ENCODE measurements at regions not wholly inside any gene's neighbourhood (a gene's known extent, or its start where the extent isn't known, plus 50 kb on each side); places are given as distances from the start of the nearest gene placed in this dataset.

GRCh38 chrX:99717716-99718115 lies 692.4 kb downstream of the PCDH19 start:
- peaks cover 10% of the 10 kb centered on the region for H3K9me3 Mint-ChIP-seq
- no peak overlapping the region for H3K4me3 Mint-ChIP-seq
- H3K27ac Mint-ChIP-seq = no peak overlapping the region
- H3K36me3 Mint-ChIP-seq = no peaks in the 10 kb centered on the region
- H3K4me1 Mint-ChIP-seq = no peaks in the 10 kb centered on the region
- H3K27me3 Mint-ChIP-seq (ENCODE audit: low read depth) = no peaks in the 10 kb centered on the region
- no peak for DNase-seq (ENCODE audit: low spot score in 2 of 2, unreplicated experiment in 2 of 2)
- TF ChIP-seq, protein P1, sequence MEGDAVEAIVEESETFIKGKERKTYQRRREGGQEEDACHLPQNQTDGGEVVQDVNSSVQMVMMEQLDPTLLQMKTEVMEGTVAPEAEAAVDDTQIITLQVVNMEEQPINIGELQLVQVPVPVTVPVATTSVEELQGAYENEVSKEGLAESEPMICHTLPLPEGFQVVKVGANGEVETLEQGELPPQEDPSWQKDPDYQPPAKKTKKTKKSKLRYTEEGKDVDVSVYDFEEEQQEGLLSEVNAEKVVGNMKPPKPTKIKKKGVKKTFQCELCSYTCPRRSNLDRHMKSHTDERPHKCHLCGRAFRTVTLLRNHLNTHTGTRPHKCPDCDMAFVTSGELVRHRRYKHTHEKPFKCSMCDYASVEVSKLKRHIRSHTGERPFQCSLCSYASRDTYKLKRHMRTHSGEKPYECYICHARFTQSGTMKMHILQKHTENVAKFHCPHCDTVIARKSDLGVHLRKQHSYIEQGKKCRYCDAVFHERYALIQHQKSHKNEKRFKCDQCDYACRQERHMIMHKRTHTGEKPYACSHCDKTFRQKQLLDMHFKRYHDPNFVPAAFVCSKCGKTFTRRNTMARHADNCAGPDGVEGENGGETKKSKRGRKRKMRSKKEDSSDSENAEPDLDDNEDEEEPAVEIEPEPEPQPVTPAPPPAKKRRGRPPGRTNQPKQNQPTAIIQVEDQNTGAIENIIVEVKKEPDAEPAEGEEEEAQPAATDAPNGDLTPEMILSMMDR (IDR thresholded peaks at IDR 0.05; ENCODE audit: unreplicated experiment) = no peak

DNA sequence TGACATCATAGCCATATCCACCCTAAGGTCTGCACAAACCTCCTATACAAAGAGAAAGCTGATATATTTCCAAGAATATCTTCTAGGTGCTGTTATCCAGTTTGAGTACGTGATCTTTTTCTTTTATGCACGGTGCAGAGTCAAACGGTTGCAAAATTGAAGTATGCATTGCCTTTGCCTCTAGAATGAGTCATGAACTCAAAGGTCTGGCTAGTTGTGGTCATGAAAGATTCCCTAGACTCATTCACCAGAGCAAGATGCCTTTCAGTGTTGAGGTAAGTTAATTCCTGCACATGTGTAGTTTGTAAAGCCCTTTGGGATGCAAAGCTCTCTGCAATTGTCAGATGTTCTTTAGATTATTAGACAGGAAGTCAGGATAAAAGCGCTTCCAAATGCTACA lies 704.4 kb downstream of the PCDH19 start:
- no peak overlapping the region for H3K27ac Mint-ChIP-seq
- no peak overlapping the region for H3K4me3 Mint-ChIP-seq
- peaks cover 4% of the 10 kb centered on the region for H3K9me3 Mint-ChIP-seq
- TF ChIP-seq, protein P1 (IDR thresholded peaks at IDR 0.05; ENCODE audit: unreplicated experiment) = no peak
- DNase-seq (ENCODE audit: low spot score in 2 of 2, unreplicated experiment in 2 of 2) = no peak
- no peaks in the 10 kb centered on the region for H3K36me3 Mint-ChIP-seq
- H3K4me1 Mint-ChIP-seq = peaks cover 8% of the 10 kb centered on the region
- H3K27me3 Mint-ChIP-seq (ENCODE audit: low read depth) = no peaks in the 10 kb centered on the region

- TF ChIP-seq, protein P1 (IDR thresholded peaks at IDR 0.05; ENCODE audit: unreplicated experiment) = no peak
- DNase-seq (ENCODE audit: low spot score in 2 of 2, unreplicated experiment in 2 of 2) = no peak
- Mint-ChIP-seq H3K9me3 (no peaks in the 10 kb centered on the region), H3K27ac (no peak overlapping the region), H3K36me3 (no peaks in the 10 kb centered on the region), H3K4me1 (peaks cover 8% of the 10 kb centered on the region), H3K27me3 (ENCODE audit: low read depth) (peaks cover 3% of the 10 kb centered on the region), H3K4me3 (no peak overlapping the region)
Observed at GRCh38 chrX:99703473-99703872, 706.6 kb downstream of the PCDH19 start.

GRCh38 chrX:99698451-99698850 lies 711.6 kb downstream of the PCDH19 start:
- H3K27me3 Mint-ChIP-seq (ENCODE audit: low read depth) = peaks cover 4% of the 10 kb centered on the region

DNA sequence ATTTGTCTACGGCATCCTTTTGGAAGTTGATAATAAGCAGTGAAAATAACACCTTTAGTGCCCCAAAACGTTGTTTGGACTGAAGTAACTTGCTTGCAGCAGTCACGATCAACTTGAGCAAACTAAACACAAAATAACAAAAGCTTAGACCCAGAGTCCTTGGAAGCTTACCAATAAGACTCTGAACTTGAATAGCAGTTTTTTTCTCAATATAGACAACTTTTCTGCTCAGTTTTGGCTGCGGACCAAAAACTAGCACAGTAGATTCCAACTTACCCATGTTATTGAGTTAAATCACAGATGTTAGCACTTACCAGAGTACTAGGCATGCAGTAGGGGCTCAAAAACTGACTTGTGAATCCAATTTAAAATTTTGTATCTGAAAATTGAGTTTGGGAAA lies 746.9 kb downstream of the PCDH19 start:
- no peak overlapping the region for H3K27ac Mint-ChIP-seq

More at GRCh38 chrX:99698451-99698850, 711.6 kb downstream of the PCDH19 start:
- Mint-ChIP-seq H3K36me3 (no peaks in the 10 kb centered on the region), H3K4me3 (no peak overlapping the region), H3K9me3 (no peaks in the 10 kb centered on the region), H3K27ac (no peak overlapping the region), H3K4me1 (peaks cover 2% of the 10 kb centered on the region)
- TF ChIP-seq, protein P1 (IDR thresholded peaks at IDR 0.05; ENCODE audit: unreplicated experiment) = no peak
- DNase-seq (ENCODE audit: low spot score in 2 of 2, unreplicated experiment in 2 of 2) = no peak

More for the DNA sequence above, 746.9 kb downstream of the PCDH19 start:
- Mint-ChIP-seq H3K36me3 (no peaks in the 10 kb centered on the region), H3K4me3 (no peak overlapping the region), H3K4me1 (no peaks in the 10 kb centered on the region), H3K27me3 (ENCODE audit: low read depth) (no peaks in the 10 kb centered on the region), H3K9me3 (peaks cover 14% of the 10 kb centered on the region)
- no peak for DNase-seq (ENCODE audit: low spot score in 2 of 2, unreplicated experiment in 2 of 2)
- TF ChIP-seq, protein P1 (IDR thresholded peaks at IDR 0.05; ENCODE audit: unreplicated experiment) = no peak
